ENCODE measurements at regions not wholly inside any gene's neighbourhood (a gene's known extent, or its start where the extent isn't known, plus 50 kb on each side); places are given as distances from the start of the nearest gene placed in this dataset.

DNA sequence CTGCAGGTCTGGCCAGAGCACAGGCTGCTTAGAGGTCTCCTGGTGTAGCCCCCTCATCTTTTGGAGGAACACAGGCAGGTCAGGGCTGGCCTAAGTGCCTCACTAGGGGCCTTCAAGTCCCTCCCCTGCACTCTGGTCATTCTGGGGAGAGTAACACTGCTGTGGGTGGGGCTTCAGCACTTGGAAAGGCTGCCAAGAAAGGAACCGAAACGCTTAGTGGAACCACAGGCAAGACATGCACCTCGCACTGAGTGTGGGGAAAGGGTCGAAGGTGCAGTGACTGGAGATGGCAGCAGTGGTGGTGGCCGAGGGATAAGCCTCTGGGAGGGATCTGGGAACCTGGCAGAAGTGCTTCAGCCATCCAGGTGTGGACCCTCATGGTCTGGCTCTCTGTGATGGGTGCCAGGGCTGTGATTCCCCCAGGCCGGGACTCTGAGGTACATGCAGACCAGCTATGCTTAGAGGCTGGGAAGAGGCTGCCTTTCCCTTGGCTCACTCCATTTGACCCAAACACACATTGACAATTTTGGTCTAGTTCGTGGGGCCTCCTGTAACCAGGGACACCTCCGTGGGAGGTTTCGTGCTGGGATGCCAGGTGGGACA is 182.9 kb upstream of the CSF3R start:
- peaks cover 2 to 3% of the 10 kb centered on the region in 2 donors for H3K27me3 ChIP-seq (ENCODE audit: control insufficient read depth in 2 of 2, insufficient read depth in 2 of 2, low read length in 2 of 2)
- no peak overlapping the region for H3K4me3 ChIP-seq (ENCODE audit: low read length in 2 of 2)
- no peaks in the 10 kb centered on the region for H3K4me1 ChIP-seq (ENCODE audit: control insufficient read depth in 2 of 2, insufficient read depth in 2 of 2, low read length in 2 of 2)
- H3K27ac ChIP-seq (ENCODE audit: low read depth in 2 of 2, low read length in 2 of 2), result no peak overlapping the region
- H3K36me3 ChIP-seq (ENCODE audit: control insufficient read depth in 2 of 2, insufficient read depth in 2 of 2, low read length in 2 of 2), result no peaks in the 10 kb centered on the region
- no peaks in the 10 kb centered on the region for H3K9me3 ChIP-seq (ENCODE audit: control insufficient read depth in 2 of 2, low read length in 2 of 2)
- no peak overlapping the region for H3K9ac ChIP-seq (ENCODE audit: low read depth in 1 of 2, low read length in 2 of 2)

DNA sequence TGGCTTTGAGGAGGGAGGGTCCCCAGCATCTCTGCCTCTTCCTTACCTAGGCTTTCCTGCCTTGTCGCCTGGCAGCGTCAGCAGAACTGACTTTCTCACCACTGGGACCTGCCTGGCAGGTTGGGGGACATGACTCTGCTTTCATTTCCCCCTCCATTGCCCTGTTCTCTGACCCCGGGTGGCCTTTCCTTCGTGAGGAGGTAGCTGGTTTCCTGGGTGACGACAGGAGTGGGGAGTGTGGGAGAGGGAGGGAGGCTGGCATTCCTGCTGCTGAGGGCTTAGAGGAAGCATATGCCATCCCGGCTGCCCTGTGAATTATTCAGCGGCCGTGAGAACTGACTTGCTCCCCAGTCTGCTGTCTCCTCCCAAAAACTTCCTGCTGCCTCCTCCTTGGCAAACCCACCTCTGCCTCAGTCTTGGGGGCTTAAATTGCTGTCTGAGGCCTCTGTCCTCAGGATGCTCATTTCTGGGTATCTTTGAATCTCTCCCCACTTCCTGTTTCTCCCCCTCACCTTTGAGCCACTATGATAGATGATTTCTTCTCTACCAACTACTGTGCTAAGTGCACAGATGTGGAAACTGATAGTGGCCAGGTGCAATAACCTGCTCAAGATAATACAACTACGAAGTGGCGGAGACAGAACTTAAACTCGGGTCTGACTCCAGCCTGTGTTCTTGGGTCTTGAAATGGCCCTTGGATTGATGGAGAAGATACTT is 182.0 kb upstream of the CSF3R start:
- no peaks in the 10 kb centered on the region for H3K9me3 ChIP-seq (ENCODE audit: control insufficient read depth in 2 of 2, low read length in 2 of 2)
- peaks cover 2 to 3% of the 10 kb centered on the region in 2 donors for H3K27me3 ChIP-seq (ENCODE audit: control insufficient read depth in 2 of 2, insufficient read depth in 2 of 2, low read length in 2 of 2)
- no peak overlapping the region for H3K9ac ChIP-seq (ENCODE audit: low read depth in 1 of 2, low read length in 2 of 2)

DNA sequence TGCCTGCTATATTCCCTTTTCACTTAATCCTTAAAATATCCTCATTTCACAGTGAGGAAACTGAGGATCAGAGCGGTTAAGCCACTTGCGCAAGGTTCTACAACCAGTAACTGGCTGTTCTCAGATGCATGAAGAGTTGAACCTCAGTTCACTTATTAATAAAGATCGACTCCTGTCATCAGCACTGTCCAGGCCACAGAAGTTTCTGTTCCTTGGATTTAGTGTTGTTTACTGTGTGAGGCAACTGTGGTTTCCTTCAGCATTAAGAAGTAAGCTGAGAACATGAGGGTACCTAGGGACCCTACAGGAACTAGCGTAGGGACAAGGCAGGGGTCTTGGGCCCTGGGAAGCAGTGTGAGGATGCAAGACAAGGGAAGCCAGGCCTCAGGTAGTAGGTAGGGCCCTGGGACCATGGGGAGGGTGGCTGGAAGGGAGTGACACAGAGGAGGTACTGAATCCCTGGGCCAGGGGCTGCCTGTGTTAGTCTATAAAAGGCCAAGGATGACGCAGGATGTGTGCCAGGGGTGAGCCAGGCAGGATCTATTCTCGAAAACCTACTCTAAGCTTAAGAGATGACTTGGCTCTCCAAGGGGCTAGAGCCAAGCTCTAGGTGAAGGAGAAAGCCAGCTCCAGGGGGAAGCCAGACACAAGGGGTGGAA is 181.2 kb upstream of the CSF3R start:
- peak overlapping the region in 1 of 2 donors; percentile 5 for H3K27ac ChIP-seq (ENCODE audit: low read depth in 2 of 2, low read length in 2 of 2)
- H3K27me3 ChIP-seq (ENCODE audit: control insufficient read depth in 2 of 2, insufficient read depth in 2 of 2, low read length in 2 of 2), result peaks cover 2 to 3% of the 10 kb centered on the region in 2 donors
- no peak overlapping the region for H3K9ac ChIP-seq (ENCODE audit: low read depth in 1 of 2, low read length in 2 of 2)

More for the DNA sequence above, 182.0 kb upstream of the CSF3R start:
- Histone ChIP-seq H3K4me1 (ENCODE audit: control insufficient read depth in 2 of 2, insufficient read depth in 2 of 2, low read length in 2 of 2) (no peaks in the 10 kb centered on the region), H3K36me3 (ENCODE audit: control insufficient read depth in 2 of 2, insufficient read depth in 2 of 2, low read length in 2 of 2) (no peaks in the 10 kb centered on the region), H3K27ac (ENCODE audit: low read depth in 2 of 2, low read length in 2 of 2) (no peak overlapping the region), H3K4me3 (ENCODE audit: low read length in 2 of 2) (no peak overlapping the region)

DNA sequence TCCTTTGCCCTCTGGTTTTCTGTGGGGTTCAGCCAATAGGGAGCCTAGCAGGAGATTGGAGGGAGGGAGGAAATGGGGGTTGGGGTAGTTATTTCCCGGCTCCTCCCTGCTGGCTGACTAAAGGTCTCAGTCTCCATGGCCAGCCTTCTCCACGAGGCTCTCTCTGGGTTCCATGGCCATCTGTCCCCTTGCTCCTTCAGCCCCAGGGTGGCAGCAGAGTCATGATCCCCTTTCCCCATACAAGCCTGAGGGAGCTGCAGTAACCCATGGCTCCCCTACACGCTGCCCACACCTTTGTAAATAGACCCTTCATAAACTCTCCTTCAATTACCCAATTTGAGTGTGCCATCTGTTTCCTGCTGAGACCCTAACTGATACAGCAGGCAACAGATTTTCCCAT is 176.1 kb upstream of the CSF3R start:
- no peak overlapping the region for H3K9ac ChIP-seq (ENCODE audit: low read depth in 1 of 2, low read length in 2 of 2)
- H3K4me1 ChIP-seq (ENCODE audit: control insufficient read depth in 2 of 2, insufficient read depth in 2 of 2, low read length in 2 of 2), result no peaks in the 10 kb centered on the region
- H3K27ac ChIP-seq (ENCODE audit: low read depth in 2 of 2, low read length in 2 of 2), result no peak overlapping the region
- H3K9me3 ChIP-seq (ENCODE audit: control insufficient read depth in 2 of 2, low read length in 2 of 2), result no peaks in the 10 kb centered on the region
- peaks cover 4 to 6% of the 10 kb centered on the region in 2 donors for H3K27me3 ChIP-seq (ENCODE audit: control insufficient read depth in 2 of 2, insufficient read depth in 2 of 2, low read length in 2 of 2)
- no peaks in the 10 kb centered on the region for H3K36me3 ChIP-seq (ENCODE audit: control insufficient read depth in 2 of 2, insufficient read depth in 2 of 2, low read length in 2 of 2)
- H3K4me3 ChIP-seq (ENCODE audit: low read length in 2 of 2), result no peak overlapping the region

More for the DNA sequence above, 181.2 kb upstream of the CSF3R start:
- Histone ChIP-seq H3K9me3 (ENCODE audit: control insufficient read depth in 2 of 2, low read length in 2 of 2) (no peaks in the 10 kb centered on the region), H3K36me3 (ENCODE audit: control insufficient read depth in 2 of 2, insufficient read depth in 2 of 2, low read length in 2 of 2) (no peaks in the 10 kb centered on the region), H3K4me1 (ENCODE audit: control insufficient read depth in 2 of 2, insufficient read depth in 2 of 2, low read length in 2 of 2) (no peaks in the 10 kb centered on the region), H3K4me3 (ENCODE audit: low read length in 2 of 2) (no peak overlapping the region)

DNA sequence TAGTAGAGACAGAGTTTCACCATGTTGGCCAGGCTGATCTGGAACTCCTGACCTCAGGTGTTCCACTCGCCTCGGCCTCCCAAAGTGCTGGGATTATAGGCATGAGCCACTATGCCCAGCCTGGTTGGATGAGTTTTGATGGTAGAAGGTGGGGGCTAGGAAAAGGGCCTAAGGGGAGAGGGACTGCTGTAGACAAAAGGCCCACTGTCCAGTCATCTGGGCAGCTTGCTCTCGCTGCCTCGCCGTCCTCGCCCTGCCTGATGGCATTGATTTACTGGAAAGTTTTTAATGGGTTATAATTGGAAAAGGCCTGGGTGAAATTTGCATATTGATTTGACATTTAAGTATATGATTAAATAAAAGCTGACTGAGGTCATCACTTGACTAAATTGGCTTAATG is 175.1 kb upstream of the CSF3R start:
- Histone ChIP-seq H3K36me3 (ENCODE audit: control insufficient read depth in 2 of 2, insufficient read depth in 2 of 2, low read length in 2 of 2) (no peaks in the 10 kb centered on the region), H3K4me3 (ENCODE audit: low read length in 2 of 2) (no peak overlapping the region), H3K4me1 (ENCODE audit: control insufficient read depth in 2 of 2, insufficient read depth in 2 of 2, low read length in 2 of 2) (no peaks in the 10 kb centered on the region), H3K9ac (ENCODE audit: low read depth in 1 of 2, low read length in 2 of 2) (no peak overlapping the region), H3K27ac (ENCODE audit: low read depth in 2 of 2, low read length in 2 of 2) (no peak overlapping the region), H3K27me3 (ENCODE audit: control insufficient read depth in 2 of 2, insufficient read depth in 2 of 2, low read length in 2 of 2) (peaks cover 4 to 6% of the 10 kb centered on the region in 2 donors), H3K9me3 (ENCODE audit: control insufficient read depth in 2 of 2, low read length in 2 of 2) (no peaks in the 10 kb centered on the region)

DNA sequence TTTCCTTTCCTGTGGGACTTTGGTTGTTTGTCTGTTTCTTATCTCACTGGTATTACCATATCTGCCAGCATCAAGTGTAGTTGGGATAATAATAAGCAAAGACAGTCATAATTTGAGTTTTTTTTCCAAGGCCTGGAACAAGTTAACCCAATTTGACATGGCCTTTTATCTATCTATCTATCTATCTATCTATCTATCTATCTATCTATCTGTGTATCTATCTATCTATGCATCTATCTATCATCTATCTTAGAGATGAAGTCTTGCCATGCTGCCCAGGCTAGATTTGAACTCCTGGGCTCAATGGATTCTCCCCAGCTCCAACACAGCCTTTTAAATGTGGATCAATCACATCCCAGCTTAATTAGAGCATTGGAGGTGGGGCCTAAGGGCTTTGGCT is 174.1 kb upstream of the CSF3R start:
- no peaks in the 10 kb centered on the region for H3K9me3 ChIP-seq (ENCODE audit: control insufficient read depth in 2 of 2, low read length in 2 of 2)
- no peak overlapping the region for H3K27ac ChIP-seq (ENCODE audit: low read depth in 2 of 2, low read length in 2 of 2)
- H3K4me3 ChIP-seq (ENCODE audit: low read length in 2 of 2), result no peak overlapping the region
- H3K36me3 ChIP-seq (ENCODE audit: control insufficient read depth in 2 of 2, insufficient read depth in 2 of 2, low read length in 2 of 2), result no peaks in the 10 kb centered on the region
- H3K9ac ChIP-seq (ENCODE audit: low read depth in 1 of 2, low read length in 2 of 2), result no peak overlapping the region
- peaks cover 6 to 7% of the 10 kb centered on the region in 2 donors for H3K27me3 ChIP-seq (ENCODE audit: control insufficient read depth in 2 of 2, insufficient read depth in 2 of 2, low read length in 2 of 2)
- H3K4me1 ChIP-seq (ENCODE audit: control insufficient read depth in 2 of 2, insufficient read depth in 2 of 2, low read length in 2 of 2), result no peaks in the 10 kb centered on the region

DNA sequence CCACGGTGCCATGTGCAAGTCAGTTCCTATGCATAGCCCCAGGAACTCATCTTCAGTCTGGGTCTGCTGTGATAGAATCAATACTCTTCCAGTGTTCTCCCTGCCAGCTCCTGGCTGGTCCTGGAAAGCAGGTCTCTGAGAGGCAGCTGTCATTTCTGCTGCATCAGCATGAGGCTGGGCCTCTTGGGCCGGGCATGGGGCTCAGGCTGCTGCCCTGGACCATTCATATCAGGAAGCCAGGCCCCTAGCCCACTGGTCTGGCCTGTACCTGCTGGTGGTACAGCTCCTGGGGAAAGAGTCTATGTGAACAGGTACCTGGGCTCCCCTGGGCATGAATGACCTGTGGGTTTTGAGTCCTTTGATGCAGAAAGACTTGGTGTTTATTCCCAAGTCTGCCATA is 173.6 kb upstream of the CSF3R start:
- Histone ChIP-seq H3K36me3 (ENCODE audit: control insufficient read depth in 2 of 2, insufficient read depth in 2 of 2, low read length in 2 of 2) (no peaks in the 10 kb centered on the region), H3K9ac (ENCODE audit: low read depth in 1 of 2, low read length in 2 of 2) (no peak overlapping the region), H3K4me3 (ENCODE audit: low read length in 2 of 2) (no peak overlapping the region), H3K27ac (ENCODE audit: low read depth in 2 of 2, low read length in 2 of 2) (no peak overlapping the region), H3K9me3 (ENCODE audit: control insufficient read depth in 2 of 2, low read length in 2 of 2) (no peaks in the 10 kb centered on the region), H3K27me3 (ENCODE audit: control insufficient read depth in 2 of 2, insufficient read depth in 2 of 2, low read length in 2 of 2) (peaks cover 6 to 7% of the 10 kb centered on the region in 2 donors), H3K4me1 (ENCODE audit: control insufficient read depth in 2 of 2, insufficient read depth in 2 of 2, low read length in 2 of 2) (no peaks in the 10 kb centered on the region)

DNA sequence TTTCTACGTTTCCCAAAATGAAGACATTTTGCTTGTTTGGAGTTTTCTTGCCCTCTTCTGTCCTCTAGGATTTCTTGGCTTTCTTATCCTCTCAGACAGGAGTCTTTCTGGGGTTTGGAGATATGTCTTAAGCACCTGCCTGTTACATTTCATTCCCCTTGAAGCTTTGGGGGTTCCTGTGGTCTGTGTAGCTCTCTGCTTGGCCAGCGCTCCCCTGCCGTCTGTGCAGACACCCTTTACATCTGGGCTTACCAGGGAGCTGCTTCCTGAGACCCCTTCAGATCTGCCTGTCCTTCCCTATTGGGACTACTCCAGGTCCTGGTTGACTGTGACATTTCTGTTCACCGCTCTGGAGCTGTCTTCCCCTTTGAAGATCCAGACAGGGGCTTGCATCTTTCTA is 171.9 kb upstream of the CSF3R start:
- H3K27ac ChIP-seq (ENCODE audit: low read depth in 2 of 2, low read length in 2 of 2), result no peak overlapping the region
- H3K27me3 ChIP-seq (ENCODE audit: control insufficient read depth in 2 of 2, insufficient read depth in 2 of 2, low read length in 2 of 2), result peaks cover 7 to 9% of the 10 kb centered on the region in 2 donors
- H3K36me3 ChIP-seq (ENCODE audit: control insufficient read depth in 2 of 2, insufficient read depth in 2 of 2, low read length in 2 of 2), result no peaks in the 10 kb centered on the region
- no peaks in the 10 kb centered on the region for H3K4me1 ChIP-seq (ENCODE audit: control insufficient read depth in 2 of 2, insufficient read depth in 2 of 2, low read length in 2 of 2)
- H3K9me3 ChIP-seq (ENCODE audit: control insufficient read depth in 2 of 2, low read length in 2 of 2), result no peaks in the 10 kb centered on the region
- H3K4me3 ChIP-seq (ENCODE audit: low read length in 2 of 2), result no peak overlapping the region
- H3K9ac ChIP-seq (ENCODE audit: low read depth in 1 of 2, low read length in 2 of 2), result no peak overlapping the region

DNA sequence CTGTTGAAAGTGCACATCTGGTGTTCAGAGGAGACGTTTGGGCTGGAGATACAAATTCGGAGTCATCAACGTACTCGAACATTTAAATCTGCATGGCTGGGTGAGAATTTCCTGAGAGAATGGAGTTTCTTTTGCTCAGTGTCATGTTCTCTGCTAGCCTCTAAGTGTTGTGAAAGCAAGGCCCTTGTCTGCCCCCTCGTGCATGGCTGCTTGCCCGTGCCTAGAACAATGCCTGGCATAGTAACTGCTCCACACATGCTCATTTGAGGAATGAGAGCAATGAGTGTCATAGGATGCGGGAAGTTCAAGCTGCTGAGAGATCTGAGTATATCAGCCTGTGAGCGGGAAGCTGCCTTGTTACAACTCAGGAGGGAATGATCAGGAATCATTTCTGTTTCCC is 171.1 kb upstream of the CSF3R start:
- Histone ChIP-seq H3K27ac (ENCODE audit: low read depth in 2 of 2, low read length in 2 of 2) (no peak overlapping the region), H3K36me3 (ENCODE audit: control insufficient read depth in 2 of 2, insufficient read depth in 2 of 2, low read length in 2 of 2) (no peaks in the 10 kb centered on the region), H3K9me3 (ENCODE audit: control insufficient read depth in 2 of 2, low read length in 2 of 2) (no peaks in the 10 kb centered on the region), H3K9ac (ENCODE audit: low read depth in 1 of 2, low read length in 2 of 2) (no peak overlapping the region), H3K4me1 (ENCODE audit: control insufficient read depth in 2 of 2, insufficient read depth in 2 of 2, low read length in 2 of 2) (no peaks in the 10 kb centered on the region), H3K27me3 (ENCODE audit: control insufficient read depth in 2 of 2, insufficient read depth in 2 of 2, low read length in 2 of 2) (peaks cover 7 to 13% of the 10 kb centered on the region in 2 donors), H3K4me3 (ENCODE audit: low read length in 2 of 2) (no peak overlapping the region)

DNA sequence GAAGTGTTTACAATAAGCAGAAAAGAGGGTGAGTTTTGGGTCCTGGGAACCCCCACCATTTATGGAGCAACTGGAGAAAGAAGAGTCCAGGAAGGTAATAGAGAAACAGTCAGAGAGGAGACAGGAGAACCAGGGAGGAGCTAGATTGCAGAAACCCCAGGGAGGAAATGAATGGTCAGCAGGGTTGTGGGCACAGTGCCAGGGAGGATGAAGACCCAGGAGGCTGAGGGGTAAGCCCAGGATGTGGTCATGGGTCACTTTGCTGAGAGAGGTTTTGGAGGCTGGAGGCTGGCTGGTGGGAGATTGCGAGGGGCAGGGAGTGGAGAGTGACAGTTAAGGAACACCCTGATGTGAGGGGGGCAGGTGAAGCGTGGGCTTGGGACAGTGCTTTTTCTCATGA is 169.9 kb upstream of the CSF3R start:
- Histone ChIP-seq H3K27ac (ENCODE audit: low read depth in 2 of 2, low read length in 2 of 2) (no peak overlapping the region), H3K4me1 (ENCODE audit: control insufficient read depth in 2 of 2, insufficient read depth in 2 of 2, low read length in 2 of 2) (no peaks in the 10 kb centered on the region), H3K9ac (ENCODE audit: low read depth in 1 of 2, low read length in 2 of 2) (no peak overlapping the region), H3K27me3 (ENCODE audit: control insufficient read depth in 2 of 2, insufficient read depth in 2 of 2, low read length in 2 of 2) (peaks cover 12 to 16% of the 10 kb centered on the region in 2 donors), H3K36me3 (ENCODE audit: control insufficient read depth in 2 of 2, insufficient read depth in 2 of 2, low read length in 2 of 2) (no peaks in the 10 kb centered on the region), H3K9me3 (ENCODE audit: control insufficient read depth in 2 of 2, low read length in 2 of 2) (no peaks in the 10 kb centered on the region), H3K4me3 (ENCODE audit: low read length in 2 of 2) (no peak overlapping the region)

Data from mucosa of rectum (tissue), 2 donors.